HG03378 (cell line): ENCODE measurements at regions not wholly inside any gene's neighbourhood (a gene's known extent, or its start where the extent isn't known, plus 50 kb on each side); places are given as distances from the start of the nearest gene placed in this dataset.

ENCODE experiments used
- ATAC-seq: cut with Tn5 transposase; IDR thresholded peaks from one replicate; pipeline ENCODE4 v1.9.1; 2021; ENCODE audit warnings: mild to moderate bottlenecking, moderate library complexity; ENCODE audit not compliant: unreplicated experiment

DNA sequence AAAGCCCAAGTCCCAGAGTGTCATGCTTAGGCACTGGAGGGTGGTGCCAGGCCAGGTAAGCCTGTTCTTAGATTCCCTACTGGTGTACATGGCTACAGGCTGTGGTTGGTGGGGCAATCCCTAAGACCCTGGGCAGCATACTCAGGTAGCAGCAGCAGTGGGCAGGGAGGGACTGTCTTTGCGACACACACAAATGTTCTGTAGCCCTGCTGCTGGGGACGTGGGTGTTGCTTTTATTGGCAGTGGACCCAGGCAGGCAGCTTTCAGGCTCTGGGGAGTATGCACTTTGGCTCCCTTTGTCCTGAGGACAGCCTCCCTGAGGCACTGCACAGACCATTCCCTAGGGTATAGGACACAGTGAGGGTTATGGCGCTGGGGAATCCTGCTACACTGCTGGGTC, 137.1 kb upstream of the ADAMTS19 start:
- ATAC-seq: no peak

DNA sequence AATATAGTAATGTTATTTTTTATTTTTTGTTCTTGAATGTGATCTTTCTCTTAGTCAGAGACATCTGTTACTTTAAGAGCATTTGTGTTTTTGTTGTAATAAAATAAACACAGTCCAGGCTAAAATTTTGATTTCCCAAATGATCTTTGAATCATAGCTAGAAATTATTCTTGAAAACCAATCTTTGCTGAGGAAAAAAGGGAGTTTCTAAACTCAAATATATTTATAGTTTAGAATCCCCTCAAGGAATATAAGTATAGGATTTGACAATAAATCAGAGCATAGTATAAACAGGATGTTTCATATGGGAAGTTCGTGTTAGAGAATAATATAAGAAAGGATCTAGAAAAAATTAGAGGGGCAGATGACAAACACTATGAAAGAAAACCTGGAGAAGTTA, 118.8 kb upstream of the ADAMTS19 start:
- no peak for ATAC-seq

DNA sequence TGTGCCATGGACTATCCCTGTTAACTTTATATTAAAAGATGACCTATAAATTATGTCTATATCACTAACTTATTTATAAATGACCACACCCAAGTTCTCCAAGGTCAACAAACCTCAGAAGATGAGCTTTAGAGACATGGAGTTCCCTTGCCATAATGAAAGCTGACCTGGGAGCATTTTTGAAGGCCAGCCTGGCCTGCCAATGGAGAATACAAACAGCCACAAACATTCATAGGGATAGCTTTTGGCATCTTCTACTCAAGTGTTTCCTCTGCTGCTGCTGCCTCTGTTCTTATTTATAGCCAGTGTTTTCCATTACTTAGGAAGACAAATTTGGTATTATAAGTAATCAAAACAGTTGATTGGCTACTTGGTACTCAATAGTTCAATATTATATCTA, 117.3 kb upstream of the ADAMTS19 start:
- ATAC-seq: no peak

DNA sequence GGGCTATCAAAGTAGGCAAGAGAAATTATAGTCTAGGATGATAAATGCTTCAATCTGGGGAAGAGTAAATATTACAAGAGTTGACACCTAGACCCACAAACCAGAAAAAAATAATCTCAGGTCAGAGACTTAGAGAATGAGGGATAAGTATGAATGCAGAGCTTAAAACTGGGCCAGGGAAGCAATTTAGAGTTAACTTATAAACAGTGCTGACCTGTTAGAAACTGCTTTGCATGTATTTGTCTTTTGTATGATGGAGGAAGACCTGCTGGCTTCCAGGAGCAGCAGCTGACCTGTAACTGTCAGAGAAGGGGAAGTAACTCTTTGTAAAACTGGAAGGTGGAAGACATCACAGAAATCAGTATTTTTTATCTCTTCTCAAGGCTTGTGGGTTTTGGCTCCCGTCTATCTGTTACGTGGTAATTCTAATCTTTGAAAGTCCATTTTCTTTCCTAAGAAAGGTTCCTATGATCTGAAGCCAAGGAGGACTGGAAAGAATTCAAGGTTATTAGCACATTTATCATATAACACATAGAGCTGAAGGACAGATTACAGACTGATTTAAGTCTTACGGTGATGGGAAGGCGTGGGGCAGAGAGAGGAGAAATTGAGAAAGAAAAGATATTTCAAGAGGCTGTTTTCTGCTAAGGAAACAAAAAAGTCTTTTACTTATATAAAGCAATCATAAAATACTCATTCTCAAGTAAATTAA, 114.7 kb upstream of the ADAMTS19 start:
- no peak for ATAC-seq

DNA sequence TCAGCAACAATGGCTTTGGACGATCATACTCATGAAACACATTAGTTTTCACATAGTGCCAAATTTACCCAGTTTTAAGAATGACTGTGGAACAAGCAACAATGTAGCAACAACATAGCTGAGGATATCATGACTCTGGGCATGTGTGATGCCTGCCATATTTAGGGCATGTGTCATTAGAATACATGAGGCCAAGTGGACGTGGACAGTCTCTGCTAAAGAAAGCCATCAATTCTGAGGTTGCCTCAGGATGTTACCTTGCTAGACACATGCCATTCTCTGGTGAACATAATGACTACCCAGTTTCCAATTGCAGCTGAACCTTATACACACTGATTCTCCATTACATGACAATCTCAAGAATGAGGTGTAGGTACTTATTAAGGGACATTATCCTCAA, 103.3 kb upstream of the ADAMTS19 start:
- ATAC-seq: no peak

DNA sequence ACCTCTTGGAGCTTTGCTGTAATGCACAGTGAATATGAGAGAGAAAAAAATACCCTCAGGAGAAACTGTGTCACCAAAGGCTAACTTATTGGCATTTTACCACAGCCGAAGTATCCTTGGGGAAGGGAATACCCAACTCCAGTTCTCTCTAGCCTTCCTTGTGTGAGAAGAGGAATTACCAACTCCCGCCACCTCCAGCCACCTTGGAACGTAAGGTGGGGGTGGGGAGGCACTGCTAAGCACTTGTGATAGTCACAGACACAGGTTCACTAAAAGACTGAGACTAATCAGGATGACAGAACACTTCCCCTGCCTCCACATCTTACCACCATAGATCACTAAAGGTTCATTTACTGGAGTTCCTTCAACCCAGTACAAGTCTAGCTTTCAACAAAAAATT, 102.0 kb upstream of the ADAMTS19 start:
- ATAC-seq: no peak

DNA sequence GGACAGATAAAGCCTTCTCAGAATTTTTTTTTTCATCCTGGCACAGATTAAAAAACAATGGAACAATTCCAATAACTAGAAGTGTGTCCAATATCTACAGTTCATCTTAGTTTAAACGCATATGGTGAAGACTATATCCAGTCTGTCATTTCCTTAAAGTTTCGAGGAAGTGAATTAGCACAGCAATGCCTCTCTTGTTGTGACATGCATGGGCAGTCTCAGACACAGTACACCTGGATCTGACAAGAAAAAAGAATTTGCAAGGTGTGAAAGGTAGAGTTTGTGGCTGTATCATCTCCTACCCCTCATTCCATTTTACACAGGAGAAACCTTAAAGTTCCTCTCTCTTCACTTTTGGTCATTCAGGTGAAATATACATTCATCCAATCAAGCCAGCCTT, 100.6 kb upstream of the ADAMTS19 start:
- ATAC-seq: no peak

DNA sequence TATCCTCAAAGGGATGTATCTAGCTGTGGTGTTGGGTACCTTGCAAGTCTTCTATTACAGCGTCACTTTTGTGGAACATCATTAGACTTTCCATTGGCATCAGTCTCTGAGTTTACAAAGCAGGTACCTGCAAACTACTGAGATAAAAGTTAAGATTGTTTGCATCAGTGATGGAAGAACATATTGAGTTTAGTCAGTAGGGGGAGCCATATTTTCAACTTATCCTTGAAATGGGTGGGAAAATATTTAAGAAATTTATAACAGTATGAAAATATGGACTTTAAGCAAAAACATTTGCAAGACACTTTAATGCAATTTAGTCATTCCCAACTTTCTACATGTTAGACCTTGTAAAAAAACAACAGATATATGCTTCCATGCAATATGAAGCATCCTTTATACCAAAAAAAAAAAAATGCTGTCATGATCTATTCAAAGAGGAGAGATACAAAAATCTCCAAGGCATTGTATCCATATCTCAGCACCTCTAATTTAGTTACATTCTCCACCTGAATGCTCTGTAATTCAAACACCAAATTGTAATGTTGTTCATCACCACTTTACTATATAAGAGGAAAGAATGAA, 98.6 kb upstream of the ADAMTS19 start:
- ATAC-seq: peak; percentile 52

DNA sequence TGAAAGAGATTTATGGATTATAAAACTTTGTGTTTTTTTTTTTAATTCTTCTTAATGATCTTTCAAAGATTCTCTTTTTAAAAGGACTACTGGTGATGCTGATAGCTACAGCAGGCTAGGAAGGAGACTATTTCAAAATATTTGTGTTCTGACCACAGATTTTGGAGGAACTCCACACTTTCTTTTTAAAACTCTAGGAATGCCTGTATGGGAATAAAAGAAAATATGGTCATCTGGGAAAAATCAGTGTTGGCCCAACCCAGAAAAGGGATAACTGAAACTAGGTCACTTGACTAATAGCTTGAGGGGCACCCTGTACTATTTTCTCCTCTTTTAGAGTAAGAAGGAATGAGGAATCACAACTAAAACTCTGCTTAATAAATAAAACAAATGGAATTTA, 97.6 kb upstream of the ADAMTS19 start:
- no peak for ATAC-seq

DNA sequence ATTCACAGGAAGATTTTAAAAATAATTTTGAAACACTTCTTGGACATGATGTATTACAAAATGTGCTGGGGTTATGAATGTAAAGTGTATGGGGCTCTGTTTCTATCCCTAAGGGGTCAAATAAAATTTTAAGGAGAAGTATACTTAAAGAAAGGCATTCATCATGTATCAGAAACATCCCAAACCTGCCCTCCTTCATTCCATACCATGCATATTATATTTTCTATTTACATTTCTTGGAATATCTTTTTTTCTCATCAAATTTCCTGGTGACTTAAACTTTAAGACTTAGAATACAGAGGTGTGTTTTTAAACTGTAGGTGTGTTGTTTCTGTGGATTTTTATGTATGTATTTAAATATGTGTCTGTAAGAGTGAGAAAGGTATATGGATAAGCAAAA, 96.1 kb upstream of the ADAMTS19 start:
- ATAC-seq: no peak

DNA sequence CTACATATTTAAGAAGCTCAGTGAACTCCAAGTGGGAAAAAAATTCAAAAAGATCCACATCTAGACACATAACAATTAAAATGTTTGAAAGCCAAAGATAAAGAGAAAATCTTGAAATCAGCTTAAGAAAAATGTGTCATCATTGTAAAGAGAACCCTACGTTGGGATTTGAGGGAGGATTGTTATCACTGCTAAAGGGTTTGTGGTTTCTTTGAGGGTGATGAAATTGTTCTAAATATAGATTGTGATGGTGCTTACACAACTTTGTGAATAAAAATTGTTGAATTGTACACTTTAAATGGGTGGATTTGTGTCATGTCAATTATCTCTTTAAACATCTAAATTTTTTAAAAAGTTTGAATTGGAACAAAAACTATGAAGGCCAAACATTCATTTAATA, 92.2 kb upstream of the ADAMTS19 start:
- no peak for ATAC-seq

DNA sequence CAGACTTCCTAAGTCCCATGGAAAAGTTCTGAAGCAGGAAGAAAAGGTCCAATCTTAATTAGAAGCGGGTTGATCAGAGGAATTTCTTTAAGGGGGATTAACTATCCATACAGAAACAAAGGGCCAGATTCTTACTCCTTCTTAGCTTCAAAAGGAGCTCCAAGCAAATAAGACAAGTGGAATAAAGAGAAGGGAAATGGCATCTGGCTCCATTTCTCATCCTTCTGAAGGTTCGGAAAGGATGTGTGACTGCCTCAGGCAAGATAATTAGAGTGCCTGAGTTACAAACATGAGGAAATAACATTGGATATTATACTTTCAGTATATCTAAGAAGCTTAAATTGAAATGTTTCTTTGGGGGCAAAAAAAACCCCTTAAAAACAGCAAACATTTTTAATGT, 88.1 kb upstream of the ADAMTS19 start:
- ATAC-seq: no peak

DNA sequence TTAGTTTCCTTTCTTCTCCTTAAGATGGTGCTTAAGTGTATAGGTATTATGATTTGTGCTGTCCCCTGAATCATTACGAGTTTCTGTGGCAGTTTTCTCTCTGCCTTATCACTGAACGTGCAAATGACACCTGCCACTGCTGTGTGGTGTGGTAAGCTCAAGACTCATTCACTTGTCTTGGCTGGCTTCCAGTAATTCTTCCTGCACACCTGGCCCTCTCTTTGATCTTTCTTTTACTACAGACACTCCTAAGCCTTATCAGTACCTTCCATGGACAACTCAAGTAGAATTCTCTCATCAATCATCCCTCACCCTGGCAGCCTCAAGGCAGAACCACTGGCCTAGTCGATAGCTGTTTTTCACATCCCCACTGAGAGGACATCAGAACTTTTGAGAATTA, 82.6 kb upstream of the ADAMTS19 start:
- ATAC-seq: no peak

DNA sequence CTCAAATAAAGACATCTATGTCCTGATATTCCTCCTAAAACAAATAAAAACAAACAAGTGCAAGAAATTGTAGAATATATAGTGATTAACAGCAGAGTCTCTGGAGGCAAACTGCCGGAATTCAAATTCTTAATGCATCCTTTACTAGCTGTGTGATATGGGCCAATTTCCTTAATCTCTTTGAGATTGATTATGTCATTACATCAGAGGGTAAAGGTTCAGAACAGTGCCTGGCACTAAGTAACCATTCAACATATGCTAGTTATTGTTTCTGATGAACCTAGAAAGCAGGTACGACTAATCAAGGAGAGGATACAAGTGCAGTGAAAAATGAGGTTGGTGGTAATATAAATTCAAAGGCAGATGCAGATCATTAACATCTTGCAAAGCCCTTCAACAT, 81.1 kb upstream of the ADAMTS19 start:
- no peak for ATAC-seq

DNA sequence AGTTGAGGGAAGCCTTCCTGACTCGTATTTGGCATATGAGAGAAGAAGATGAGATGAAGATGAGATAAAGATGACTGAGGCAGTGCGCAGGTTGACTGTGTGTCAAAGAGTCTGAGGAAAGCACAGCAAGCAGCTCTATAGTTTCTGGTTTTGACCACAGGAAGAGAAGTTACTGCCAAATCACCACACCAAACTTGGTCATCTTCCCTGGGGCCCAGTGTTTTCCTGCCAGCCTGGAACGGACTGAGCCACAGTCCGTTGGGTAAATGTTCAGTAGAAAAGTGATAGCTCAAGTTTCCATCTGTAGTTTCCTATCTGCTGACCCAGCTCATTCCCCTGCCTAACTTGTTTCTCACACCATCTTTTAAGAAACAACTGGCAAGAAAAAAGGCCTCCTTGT, 80.7 kb upstream of the ADAMTS19 start:
- no peak for ATAC-seq

DNA sequence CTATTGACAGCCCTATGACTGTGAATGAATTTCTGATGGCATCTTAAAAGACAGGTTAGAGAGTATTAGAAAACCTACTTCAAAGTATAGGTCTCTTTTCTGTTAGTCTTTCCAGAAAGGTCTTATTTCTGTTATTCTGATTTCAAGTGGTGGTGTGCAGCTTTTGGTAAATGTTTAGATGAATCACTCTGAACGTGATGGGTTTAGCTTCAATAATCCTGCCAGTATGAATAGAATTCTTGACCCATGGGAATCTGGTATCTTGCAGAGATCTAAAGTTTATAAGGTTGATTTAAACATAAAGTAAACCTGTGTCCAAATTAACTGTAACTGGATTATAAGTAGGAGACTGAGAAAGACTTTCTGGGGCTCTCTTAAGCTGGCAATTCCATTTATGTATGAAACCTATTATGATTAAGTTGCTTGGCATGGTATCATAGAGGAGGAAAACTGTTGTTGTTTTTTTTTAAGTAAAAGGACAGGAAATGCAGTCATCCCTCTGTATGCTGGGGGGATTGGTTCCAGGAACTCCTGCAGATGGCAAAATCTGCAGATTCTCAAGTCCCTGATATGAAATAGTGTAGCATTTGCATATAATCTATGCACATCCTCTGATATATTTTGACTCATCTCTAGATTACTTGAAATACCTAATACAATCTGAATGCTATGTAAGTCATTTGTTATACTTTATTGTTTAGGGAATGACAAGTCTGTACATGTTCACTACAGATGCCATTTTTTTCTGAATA, 77.0 kb upstream of the ADAMTS19 start:
- no peak for ATAC-seq

DNA sequence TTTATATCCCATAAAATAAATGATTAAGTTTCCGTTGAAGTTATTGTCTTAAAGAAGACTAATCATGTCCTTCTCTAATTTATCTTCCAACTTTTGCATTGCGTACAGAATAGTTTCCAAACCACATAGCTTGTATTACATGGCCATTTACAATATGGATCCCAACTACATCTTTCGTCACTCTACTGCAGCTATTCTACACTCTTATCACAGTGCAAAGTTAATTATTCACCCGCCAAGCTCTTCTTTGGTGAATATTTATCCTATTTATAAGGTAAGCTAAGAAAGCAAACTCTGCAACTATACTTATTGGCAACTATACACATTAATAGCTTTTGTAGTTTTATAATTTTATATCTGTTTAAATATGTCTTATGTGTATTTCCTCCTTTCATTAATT, 75.9 kb upstream of the ADAMTS19 start:
- no peak for ATAC-seq

DNA sequence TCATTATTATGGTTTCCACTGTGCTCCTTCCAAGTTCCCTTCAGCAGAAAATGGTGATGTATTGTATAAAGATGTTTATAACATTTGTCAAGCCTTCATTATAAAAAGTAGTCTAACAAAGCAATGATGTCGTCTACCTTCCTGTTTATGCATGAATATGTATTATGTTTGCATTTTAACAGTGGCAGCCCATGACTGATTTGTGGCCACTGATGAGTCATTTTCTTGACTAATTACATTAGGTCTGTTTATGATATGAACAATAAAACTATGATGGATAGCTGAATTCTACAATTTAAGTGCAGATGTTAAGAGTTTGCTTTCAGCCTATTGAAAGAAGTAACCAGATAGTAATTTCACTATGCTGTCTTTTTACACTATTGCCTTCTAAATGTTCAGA, 75.4 kb upstream of the ADAMTS19 start:
- ATAC-seq: no peak

DNA sequence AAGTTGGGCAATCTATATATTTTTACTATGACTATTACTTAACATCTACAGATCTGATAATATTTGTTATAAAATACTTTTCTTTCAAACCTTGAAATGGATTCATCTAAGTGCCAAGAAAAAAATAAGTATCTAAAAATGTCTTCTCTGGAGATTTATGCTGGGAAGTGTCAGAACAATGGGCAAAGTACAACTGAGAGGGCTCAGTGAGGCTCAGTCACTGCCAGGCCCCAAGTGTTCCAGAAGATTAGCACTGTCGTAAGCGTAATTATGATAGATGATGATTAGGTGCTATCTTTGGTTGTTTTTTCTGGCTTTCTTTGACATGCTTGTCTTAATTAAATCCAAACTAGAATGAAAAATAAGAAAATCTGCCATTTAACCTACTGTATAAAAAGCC, 72.2 kb upstream of the ADAMTS19 start:
- ATAC-seq: no peak

DNA sequence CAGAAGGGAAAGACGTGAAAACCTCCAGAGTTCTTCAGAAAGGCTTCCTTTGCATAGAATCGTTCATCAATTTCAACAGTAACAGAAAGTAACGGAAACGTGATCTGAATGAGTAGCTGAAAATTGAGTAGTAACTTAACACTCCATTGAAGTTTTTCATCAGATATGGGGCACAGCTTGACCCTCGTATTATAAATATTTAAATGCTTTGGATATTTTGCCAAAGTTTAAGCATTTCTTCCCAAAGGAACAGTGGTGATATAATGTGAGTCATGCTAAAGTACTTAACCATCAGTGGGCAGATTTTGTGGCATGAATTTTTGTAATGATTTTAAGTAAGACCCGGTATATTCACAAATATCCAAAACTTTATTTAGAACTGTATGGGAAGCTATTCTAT, 67.4 kb upstream of the ADAMTS19 start:
- no peak for ATAC-seq

DNA sequence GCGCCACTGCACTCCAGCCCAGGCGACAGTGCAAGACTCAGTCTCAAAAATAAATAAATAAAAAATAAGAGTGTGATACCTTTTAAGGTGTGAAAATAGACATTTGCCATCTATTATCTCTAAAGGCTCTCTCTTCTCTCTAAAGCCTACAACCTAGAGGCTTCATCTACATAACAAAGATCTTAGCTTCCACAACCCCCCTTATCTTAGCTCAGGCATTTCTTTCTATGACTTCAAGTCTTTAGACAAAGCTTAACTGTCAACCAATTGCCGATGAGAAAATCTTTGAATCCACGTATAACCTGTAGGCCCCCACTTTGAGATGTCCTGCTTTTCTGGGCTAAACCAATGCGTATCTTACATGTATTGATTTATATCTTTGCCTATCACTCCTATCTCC, 64.9 kb upstream of the ADAMTS19 start:
- no peak for ATAC-seq

DNA sequence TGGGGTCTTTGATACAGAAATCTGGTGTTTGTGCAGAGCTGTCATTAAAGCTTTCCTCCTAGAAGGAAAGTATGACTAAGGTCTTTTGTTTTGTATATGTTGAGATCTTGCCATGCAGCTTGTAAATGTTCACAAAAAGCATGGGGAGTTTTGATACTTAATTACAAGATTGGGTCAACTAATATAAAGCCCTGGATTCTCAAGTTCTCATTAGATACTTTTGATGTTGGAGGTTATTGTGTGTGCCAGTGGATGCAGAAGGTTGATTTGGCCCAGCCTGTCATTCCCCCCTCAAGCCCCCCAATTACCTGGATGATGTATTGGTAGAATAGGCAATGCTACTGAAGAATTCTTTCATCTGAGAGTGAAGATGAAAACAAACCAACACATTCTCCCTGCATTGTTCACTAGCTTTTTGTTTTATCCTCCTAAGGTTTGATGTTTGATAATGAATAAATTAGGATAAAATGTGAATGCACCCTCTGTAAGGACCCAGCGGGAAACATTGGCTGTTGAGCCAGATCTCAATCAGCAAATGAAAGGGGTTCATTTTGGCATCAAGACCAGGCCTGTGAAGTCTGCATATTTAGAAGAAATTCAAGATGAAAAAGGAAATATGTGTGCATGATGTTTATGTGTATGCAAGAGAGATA, 61.9 kb upstream of the ADAMTS19 start:
- ATAC-seq: no peak
